Vagina (tissue), 2 donors: ENCODE measurements at regions not wholly inside any gene's neighbourhood (a gene's known extent, or its start where the extent isn't known, plus 50 kb on each side); places are given as distances from the start of the nearest gene placed in this dataset.

Experiments
- CTCF ChIP-seq, 3 experiments: fragments of 450-650 bp in 2 of 3; fragments of 200-600 bp in 1 of 3; sonication (generic) in 1 of 3; IDR thresholded peaks; one replicate each; pipeline ENCODE4 v1.5.1; 2017 to 2019; ENCODE audit warnings: antibody characterized with exemption in 3 of 3, mild to moderate bottlenecking in 2 of 3, moderate library complexity in 2 of 3
- POLR2A ChIP-seq, 2 donors: fragments of 450-650 bp; IDR thresholded peaks; one replicate each; pipeline ENCODE4 v1.6.1; 2017; ENCODE audit warnings: antibody characterized with exemption in 2 of 2, mild to moderate bottlenecking in 2 of 2, moderate library complexity in 2 of 2
- POLR2AphosphoS5 ChIP-seq, 2 donors: sonication (generic); formaldehyde crosslinking; IDR thresholded peaks; one replicate each; pipeline ENCODE4 v1.9.0; 2017; ENCODE audit warnings: antibody characterized with exemption in 2 of 2, mild to moderate bottlenecking in 2 of 2, low read depth in 1 of 2; ENCODE audit not compliant: insufficient read depth in 1 of 2

DNA sequence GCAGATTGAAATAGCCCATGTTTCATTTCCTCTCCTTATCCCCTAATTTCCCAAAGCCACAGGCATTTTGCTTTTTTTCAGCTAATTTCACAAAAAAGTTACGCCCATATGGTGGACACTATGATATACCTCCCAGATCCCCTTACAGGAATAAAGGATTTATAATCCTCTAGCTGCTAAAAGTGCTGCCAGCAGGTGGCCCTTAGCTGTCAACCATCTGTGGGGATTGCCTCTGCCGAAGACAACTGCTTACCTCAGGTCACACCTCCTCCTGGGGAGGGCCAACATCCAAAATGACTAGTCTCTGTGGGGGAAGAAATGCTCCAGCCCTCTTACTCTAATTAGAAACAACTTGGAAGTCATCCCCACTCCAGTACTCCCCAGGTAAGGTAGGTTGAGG lies 61.0 kb upstream of the EPB41L3 start:
- TF ChIP-seq CTCF (IDR thresholded peaks at IDR 0.05) (no peak), POLR2A (IDR thresholded peaks at IDR 0.05) (no peak), POLR2AphosphoS5 (IDR thresholded peaks at IDR 0.05; ENCODE audit: insufficient read depth in 1 of 2, low read depth in 1 of 2) (no peak)
